Non-pigmented ciliary epithelial cell (primary cell): ENCODE measurements at regions not wholly inside any gene's neighbourhood (a gene's known extent, or its start where the extent isn't known, plus 50 kb on each side); places are given as distances from the start of the nearest gene placed in this dataset.
"Not testable (repeated sequence)": the region's sequence is repeated elsewhere in the genome, so short reads cannot be mapped to it uniquely, and the experiment has no call there.

Experiments used
- DNase-seq: peaks from one replicate; pipeline ENCODE4 v3.0.0-alpha.2; 2010; ENCODE audit warnings: low read depth

DNA sequence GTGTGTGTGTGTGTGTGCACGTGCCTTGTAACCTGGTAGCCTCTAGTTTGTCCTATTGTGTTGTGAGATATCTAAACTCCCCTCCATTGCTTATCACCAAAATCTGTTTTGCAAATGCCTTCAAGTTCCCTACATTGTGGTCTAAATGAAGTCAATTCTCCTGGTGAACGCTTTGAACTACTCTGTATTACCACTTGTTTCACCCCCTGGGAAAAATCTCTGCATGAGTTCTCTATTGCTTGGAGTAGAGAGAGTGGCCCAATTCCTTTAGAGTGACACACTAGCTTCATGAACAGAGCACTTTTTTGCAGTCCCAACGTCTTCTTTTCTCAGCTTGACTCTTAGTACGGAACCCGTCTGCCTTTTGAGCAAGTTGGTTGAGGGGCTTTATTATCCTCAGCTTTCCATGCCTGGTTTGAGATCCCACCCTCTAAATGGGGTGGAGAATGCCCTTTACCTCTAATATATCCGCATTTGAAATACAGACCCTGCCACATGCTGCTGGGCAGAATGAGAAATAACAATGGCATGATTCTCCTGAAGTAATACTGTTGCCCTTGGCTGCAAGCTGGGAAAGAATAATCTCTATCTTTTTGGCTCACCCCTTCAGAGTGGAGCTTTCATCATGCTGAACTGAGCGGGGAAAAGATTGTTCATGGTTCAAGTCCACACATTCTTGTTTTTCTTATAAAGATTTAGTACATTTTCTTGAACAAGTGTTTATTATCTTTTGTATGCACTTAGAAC lies 2545.3 kb downstream of the PCDH9 start:
- DNase-seq, result no peak

DNA sequence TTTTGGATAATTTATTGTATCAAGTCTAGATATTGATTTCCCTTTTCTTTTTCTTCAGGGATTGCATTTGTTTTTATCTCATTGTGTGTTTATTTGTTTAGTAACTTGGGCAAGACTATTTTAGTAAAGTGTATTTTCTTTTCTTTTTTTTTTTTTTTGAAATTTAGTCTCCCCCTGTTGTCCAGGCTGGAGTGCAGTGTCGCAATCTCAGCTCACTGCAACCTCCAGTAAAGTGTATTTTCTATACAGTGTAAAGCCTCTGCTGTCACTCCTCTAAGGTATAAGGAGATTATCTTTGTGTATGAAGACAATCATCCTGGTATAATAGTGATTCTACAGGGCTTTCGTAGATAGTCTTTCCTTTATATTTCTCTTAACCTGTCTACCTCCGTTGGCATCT lies 2546.0 kb downstream of the PCDH9 start:
- no peak for DNase-seq

DNA sequence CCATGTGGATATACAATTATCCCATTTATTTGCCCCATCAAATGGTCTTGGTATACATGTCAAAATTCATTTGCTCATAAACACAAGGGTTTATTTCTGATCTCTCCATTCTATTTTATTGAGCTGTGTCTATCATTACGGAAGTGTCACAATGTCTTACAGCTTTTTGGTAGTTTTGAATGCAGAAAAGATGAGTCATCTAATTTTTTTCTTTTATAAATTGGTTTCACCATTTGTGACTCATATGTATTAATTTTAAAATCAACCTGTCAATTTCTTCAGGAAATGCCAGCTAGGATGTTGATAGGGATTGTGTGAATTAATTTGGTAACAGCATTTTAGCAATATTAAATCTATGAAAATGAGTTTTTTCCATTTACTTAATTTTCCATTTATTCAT lies 2549.4 kb downstream of the PCDH9 start:
- no peak for DNase-seq

DNA sequence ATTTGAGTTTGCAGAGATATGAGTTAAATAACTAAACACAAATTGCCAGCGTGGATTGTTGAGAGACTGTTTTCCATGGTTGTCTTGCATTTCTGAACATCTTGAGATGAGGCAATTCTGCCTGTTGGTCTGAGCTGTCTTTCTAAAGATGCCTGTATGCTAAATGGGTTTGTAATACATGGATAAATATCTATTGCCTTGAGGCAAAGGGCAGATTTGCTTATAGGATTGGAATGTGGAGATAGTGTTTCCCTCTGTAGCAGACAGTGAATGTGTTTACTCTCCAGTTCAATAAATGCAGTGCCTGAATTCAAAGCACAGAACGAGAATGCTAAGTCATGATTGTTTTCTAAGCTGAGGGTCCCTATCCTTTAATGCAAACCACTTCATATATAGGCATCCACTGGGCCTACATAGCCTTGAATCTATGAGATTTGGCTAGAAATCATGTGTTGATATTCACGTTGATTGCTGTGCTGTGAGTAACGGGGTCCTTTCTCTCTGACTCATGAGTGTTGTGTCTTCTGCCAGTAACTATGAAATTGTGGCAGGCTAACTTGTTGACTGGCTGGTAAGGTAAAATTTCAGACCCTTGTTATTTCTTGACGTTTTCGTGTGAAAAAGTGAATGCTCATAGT lies 2554.8 kb downstream of the PCDH9 start:
- peak; percentile 65 for DNase-seq

DNA sequence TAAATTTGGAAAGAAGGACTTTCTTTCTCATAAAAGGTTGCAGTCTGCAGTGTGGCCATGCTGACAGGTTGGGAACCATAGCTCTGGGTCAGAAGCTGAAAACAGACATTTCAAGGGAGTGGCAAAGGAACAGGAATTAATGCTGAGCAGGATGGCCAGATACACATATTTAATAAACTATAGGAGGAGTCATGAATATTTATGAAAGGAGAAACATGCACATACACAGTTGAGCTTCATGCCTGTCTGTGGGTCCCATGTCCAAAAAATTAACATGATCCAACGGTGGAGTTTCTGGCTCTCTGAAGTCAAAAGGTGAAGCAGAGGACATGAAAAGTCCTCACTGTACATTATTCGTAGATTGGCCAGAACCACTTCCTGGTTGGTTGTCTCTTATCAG lies 2556.0 kb downstream of the PCDH9 start:
- no peak for DNase-seq

DNA sequence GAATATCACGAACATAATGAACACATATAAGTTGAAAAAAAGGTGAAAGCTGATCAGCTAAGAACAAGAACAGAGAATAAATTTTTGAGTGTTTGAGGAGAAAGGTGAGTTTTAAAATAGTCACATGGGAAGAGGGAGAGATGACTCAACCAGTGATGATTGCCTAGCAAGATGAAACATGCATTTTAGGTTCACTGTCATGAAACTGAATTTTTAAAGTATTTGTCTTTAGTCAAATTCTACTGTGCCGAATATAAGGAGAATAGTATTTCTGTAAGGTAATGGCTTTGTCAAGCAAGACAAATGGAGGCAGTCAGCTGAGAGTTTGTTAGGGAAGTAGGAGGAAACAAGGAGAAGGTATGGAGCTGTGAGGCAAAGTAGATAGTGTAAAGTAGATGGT lies 2557.4 kb downstream of the PCDH9 start:
- DNase-seq, result no peak

DNA sequence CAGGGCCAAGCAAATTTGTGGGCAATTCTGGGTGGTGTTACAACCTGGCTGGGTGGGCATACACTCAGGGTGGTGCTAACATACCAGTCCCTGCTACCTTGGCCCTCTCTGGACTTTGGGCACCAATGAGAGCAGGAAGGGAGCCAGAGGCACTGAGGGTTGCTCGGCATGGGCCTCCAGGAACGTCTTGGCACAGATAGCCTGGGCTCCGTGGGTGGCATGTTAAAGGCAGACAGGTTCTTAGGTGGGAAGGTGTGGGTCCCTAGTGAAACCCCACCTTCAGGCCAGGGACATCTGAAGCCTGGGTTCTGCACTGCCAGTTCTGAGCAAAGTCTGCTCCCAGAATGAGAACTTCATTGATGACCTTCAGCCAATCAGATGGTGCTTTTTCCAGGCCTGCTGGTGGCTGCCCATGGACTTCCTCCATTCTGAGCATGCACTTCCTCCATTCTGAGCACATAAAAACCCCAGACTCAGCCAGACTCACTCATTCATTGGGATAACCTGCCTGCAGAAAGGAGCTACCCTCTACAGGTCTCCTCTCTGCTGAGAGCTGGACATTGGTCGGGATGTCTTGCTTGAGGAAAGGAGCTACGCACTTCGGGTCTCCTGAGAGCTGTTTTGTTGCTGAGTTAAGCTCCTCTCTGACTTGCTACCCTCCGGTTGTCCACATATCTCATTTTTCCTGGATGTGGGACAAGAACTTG lies 2567.1 kb downstream of the PCDH9 start:
- no peak for DNase-seq

DNA sequence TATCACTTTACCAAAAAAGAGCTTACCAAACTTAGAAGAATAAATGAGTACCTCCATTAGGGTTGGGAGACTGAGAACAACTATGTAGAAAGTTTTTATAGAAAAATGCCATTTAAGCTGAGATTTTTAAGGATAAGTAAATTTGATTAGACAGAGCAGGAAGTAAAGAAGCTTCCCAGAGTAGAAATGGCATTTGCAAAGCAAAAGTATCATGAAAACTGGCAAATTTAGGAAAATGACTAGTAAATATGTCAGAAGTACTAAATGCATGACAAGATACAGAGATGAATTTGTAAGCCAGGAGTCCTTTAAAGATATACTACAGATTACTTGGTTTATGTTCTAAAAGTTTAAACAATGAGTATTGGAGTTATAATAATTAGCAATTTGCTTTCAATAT lies 2581.8 kb downstream of the PCDH9 start:
- no peak for DNase-seq

DNA sequence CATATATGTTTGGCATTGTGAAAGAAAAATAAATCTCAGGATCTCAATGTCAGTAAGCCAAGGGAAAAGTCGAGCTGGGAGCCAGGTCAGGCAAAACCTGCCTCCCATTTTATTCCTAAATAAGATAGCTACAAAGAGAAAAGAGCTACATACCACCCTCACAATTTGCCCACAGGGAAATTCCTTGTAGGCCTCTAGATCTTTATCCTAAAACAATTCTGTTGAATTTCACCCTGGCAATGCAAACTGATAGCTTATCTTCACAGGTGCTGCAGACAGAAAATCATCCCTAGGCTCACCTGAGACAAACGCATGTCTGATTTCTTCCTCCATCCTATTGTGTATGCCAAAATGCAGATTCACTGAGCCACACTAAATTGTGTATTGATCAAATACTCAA lies 2587.1 kb downstream of the PCDH9 start:
- DNase-seq, result no peak

DNA sequence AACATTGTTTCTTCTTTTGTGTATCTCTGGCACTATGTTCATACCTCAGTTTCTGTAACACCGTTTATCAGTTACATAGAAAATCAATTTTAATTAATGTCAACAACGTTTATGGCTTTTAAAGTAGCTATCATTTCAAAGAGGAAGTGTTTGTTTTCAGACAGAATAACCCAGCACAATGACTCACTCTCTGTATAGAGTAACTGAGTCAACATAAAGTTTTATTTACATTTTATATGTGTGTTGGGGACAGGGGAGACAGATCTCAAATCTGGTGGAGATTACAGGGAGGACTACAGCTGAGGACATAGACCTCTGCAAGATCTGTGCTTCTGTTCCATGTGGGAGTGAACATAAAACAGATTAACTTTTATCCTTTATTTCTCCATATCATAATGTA lies 2590.1 kb downstream of the PCDH9 start:
- DNase-seq, result no peak

DNA sequence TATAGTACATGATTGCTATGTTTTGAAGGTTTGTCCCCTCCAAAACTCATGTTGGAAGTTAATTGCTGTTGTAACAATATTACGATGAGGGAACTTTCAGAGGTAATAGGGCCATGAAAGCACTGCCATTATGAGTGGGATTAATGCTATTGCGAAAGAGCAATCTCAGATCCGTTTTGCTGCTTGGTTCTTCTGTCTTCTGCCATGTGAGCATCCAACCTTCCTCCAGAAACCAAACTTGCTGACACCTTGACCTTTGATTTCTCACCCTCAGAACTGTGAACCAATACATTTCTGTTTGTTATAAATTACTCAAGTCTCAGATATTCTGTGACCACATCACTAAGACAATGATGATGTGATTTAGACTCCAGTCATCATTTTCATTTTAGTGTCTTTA lies 2590.9 kb downstream of the PCDH9 start:
- no peak for DNase-seq

DNA sequence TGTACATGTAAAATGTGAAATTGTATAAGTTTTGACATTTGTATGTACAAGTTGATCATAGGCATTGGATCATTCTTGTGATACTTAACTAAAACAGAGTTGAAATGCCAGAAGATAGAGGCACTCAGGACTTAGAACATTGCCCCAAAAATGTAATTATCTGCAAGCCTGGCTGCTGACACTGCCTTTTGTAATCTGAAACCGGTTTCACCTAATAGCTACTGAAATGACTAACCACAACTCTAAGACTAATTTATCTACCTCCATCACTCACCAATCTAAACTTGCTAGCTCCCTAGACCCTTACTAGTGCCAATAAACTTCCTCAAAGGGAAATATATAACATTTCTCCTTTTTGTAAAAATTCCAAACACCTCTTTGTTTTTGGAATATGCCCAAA lies 2596.2 kb downstream of the PCDH9 start:
- DNase-seq, result no peak

DNA sequence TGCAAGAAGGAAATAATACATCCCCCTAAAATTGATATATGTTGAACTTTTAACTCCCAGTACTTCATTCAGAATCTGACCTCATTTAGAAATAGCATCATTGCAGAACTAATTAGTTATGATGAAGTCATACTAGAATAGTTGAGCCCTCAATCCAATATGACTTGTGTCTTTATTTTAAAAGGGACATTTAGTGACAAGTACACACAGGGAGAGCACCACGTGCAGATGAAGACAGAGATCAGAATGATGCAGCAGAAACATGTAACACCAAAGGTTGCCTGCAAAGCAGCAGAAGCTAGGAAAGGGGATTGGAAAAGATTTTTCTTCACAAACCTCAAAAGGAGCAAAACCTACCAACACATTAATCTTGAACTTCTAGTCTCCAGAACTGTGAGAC lies 2602.5 kb downstream of the PCDH9 start:
- no peak for DNase-seq

DNA sequence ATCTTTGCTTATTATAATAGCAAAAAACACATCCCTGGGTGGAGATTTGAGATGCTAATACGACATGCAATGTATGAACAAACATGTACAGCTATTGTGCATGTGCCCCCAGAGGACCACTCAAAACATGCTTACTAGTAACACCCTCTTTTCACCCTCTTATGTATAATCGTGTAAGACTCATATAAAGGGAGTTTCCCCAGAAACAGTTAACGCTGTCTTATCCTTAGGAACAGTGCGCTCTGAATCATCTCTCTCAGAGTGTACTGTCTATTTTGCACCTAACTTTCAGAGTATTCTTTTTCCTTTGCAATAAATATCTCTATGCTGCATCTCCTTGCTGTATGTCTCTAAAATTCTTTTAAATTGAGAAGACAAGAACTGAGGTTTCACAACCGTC lies 2604.0 kb downstream of the PCDH9 start:
- DNase-seq, result no peak

DNA sequence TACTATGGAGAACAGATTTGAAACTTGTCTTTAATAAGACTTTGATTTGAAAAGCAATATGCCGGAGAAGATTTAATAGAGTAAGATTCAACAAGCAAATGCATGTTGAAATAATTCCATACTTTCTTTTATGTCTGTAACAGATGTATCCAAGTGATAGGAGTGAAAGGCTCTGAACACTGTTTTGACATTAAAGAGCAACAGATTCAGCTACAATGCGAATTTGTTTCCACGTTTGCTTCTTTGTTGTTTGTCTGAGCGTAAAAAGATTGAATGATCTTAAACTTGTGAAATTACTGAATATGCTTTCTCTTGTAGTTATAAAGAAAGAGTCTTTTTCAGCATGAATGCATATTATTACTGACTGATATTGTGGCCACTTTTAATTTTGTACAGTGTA lies 2612.9 kb downstream of the PCDH9 start:
- DNase-seq, result no peak

DNA sequence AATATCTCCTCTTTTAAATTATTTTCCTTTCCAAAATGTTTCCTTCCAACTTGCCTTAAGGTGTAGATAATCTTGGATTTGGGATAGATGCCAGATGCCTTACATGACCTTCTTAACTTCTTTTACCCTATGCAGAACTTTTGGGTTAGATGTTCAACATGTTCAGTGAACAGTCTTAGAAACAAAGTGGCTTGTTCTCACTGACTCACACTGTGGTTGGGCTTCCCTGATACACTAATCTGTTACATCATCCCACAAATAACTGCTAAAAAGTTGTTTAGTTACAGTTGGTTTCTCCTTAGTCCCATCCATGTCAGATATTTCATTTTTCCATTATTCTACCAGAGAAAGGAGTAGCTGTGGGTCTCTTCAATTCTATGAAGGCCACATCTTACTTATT lies 2638.2 kb downstream of the PCDH9 start:
- DNase-seq, result peak; percentile 37

DNA sequence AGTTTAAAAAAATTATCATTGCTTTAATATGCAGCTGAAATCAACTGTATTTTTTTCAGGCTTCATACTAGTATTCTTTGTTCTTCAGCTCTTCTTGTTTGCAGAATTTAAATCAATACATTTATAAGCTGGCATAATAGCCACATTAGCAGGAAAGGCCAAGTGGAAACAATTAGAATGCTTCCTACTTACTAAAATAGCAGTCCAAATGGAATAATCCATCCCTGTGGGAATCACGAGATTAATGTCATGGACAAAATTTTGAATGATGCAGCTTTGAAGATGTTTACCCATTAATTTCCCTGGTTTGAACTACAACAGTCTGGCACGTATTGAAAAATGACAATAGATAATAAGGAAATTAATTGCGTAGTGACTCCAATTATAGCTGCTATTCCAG lies 2650.8 kb downstream of the PCDH9 start:
- no peak for DNase-seq

DNA sequence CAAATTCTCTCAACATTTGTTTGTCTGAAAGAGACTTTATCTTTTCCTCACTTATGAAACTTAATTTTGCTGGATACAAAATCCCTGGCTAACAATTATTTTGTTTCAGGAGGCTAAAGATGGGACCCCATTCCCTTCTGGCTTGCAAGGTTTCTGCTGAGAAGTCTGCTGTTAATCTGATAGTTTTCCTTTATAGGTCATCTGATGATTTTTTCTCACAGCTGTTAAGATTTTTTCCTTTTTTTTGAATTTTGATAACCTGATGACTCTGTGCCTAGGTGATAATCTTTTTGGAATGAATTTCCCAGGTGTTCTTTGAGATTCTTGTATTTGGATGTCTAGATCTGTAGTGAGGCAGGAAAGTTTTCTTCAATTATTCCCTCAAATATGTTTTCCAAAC lies 2661.4 kb downstream of the PCDH9 start:
- no peak for DNase-seq

DNA sequence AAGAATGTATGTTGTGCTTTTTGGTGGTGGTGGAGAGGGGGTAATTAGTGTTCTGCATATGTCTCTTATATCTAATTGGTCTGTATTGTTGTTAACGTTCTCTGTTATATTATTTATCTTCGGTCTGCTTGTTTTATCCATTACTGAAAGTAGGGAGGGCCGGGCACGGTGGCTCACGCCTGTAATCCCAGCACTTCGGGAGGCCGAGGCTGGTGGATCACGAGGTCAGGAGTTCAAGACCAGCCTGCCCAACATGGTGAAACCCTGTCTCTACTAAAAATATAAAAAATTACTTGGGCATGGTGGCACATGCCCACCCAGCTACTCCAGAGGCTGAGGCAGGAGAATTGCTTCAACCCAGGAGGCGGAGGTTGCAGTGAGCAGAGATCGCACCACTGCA lies 2672.1 kb downstream of the PCDH9 start:
- not testable (repeated sequence) for DNase-seq

DNA sequence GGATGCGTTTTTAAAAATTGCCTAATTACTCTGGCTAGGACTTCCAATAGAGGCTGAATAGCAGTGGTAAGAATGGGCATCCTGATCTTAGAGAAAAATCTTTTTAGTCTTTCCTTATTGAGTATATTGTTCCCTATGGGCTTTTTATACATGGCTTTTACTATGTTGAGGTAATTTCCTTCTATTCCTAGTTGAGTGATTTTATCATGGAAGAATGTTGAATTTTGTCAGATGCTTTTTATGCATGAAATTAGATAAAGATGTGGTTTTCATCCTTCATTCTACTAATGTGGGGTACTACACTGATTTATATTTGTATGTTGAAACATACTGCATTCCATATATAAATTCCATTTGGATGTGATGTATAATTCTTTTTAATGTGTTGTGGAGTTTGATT lies 2673.8 kb downstream of the PCDH9 start:
- peak; percentile 14 for DNase-seq

DNA sequence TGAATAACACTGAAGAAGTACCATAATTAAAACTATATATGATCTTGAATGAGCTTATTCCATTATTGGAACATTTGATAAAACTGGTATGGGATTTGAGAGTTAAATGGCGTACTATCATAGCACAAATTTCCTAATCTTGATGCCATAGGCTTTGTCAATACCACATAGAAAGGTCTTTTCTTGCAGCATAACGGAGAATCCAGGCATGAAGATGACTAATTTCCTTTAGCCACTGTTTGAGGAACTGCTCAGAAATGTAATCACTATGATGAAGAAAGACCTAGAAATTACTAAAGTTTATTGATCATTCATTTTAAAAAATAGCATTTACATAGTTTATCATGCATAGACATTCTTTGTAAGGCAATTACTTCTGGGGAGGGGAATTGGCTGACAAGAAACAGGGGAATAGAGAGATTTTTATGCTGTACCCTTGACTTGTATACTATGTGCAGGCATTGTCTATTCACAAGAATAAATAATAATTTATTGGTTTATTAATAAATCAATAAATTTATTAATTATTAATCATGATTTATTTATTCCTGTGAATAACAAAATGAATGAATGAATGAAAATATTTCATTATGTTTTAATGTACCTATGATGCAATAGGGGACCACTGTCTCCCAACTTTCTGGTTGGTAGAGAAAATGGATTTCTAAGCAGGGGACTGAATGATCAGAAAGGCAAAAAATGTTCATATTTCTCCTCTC lies 2676.6 kb downstream of the PCDH9 start:
- DNase-seq, result peak; percentile 43

DNA sequence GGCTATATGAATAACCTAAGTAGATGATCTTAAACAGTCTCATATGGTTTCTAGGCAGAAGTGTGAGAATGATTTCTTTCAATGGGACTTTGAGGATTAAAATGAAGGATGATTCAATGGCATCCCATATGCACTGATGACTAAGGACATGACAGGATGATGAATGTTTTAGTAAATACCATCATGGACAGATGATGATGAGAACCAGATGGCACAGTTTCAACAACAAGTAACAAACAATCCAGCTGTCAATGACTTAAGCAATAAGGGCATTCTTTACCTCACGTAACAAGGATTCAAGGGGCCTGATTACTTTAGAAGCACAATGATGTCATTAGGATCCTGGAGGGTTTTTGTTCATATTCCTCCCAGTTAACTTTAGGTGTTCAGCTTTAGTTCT lies 2678.4 kb downstream of the PCDH9 start:
- DNase-seq, result peak; percentile 80

DNA sequence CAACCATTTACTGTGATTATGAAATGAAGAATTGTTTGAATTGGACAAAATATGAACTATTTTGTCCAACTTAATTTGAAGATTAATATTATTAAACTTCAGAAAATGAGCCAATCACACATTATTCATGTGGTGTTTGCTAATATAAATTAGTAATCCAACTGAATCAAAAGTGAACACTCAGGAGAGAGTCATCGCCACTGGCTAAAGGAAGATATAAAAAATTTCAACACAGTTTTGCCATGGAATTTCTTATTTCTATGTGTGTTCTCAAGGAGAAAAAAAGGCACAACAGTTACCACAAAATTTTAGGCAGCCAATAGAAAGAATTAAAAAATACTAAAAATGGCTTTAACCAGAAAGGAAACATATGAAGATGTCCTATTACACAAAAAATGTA lies 2683.8 kb downstream of the PCDH9 start:
- DNase-seq, result no peak
